Pulmonary artery endothelial cell (primary cell): ENCODE measurements at regions not wholly inside any gene's neighbourhood (a gene's known extent, or its start where the extent isn't known, plus 50 kb on each side); places are given as distances from the start of the nearest gene placed in this dataset.
A peak's percentile ranks its signal among the peaks of the same experiment; 100 is the strongest.

ENCODE experiments used
- DNase-seq: peaks from one replicate; pipeline ENCODE4 v3.0.0-alpha.2; 2011; ENCODE audit warnings: low read depth, low spot score

GRCh38 chr13:74871369-74872070 lies 610.4 kb downstream of the TBC1D4 start:
- no peak for DNase-seq

DNA sequence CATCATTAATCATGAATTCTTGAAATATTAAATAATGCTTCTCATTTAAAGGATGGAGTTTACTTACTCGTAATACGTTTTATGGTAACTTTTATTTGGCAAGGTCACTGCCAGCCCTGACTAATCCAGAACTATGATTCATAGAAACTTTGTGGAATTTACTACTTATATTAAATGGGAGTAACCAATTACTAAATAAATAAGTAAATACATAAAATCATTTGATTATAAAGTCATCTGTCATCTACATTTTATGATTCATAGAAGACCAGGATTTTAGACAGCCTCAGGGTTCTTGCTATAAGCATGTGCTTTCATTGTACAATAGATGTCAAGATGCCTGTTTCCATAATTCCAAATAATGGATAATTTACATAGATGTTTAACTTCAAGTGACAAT lies 611.1 kb downstream of the TBC1D4 start:
- DNase-seq = no peak

GRCh38 chr13:74869846-74870245 lies 612.1 kb downstream of the TBC1D4 start:
- DNase-seq = peak; percentile 43

DNA sequence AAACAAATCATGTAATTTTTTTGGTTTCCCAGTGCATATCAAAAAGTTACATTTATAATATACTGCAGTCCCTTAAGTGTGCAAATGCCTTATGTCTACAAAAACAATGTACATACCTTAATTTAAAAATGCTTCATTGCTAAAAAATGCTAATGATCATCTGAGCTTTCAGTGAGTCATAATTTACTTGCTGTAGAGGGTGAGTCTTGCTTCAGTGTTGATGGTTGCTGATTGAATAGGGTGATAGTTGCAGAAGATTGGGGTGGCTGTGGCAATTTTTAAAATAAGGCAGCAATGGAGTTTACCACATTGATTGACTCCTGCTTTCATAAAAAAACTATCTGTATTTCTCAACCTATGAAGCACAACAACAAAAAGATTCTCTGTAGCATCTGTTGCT lies 613.9 kb downstream of the TBC1D4 start:
- no peak for DNase-seq

DNA sequence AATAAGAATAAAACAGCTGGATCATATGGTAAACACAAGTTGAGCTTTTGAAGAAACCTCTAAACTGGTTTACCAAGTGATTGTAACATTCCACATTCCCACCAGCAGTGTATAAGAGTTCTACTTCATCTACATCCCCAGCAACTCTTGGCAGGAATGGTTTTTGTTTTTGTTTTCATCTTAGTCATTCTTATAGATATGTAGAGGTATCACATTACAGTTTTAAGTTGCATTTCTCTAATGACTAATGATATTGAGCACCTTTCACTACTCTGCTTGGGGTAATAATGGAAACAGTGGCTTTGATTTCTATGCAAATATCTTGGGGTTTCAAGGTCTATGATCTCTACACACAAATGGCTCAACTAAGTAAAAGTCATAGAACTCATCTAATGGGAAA lies 614.5 kb downstream of the TBC1D4 start:
- DNase-seq = no peak

GRCh38 chr13:74866101-74866500 lies 615.9 kb downstream of the TBC1D4 start:
- DNase-seq = no peak

- DNase-seq = no peak
Measured at GRCh38 chr13:74865656-74866055, 616.3 kb downstream of the TBC1D4 start.

GRCh38 chr13:74860789-74861188 lies 621.2 kb downstream of the TBC1D4 start:
- no peak for DNase-seq

- DNase-seq = no peak
Measured at GRCh38 chr13:74850893-74851292, 631.1 kb downstream of the TBC1D4 start.

GRCh38 chr13:74847966-74848365 lies 634.0 kb downstream of the TBC1D4 start:
- no peak for DNase-seq

GRCh38 chr13:74845806-74846205 lies 636.2 kb downstream of the TBC1D4 start:
- DNase-seq = no peak

DNA sequence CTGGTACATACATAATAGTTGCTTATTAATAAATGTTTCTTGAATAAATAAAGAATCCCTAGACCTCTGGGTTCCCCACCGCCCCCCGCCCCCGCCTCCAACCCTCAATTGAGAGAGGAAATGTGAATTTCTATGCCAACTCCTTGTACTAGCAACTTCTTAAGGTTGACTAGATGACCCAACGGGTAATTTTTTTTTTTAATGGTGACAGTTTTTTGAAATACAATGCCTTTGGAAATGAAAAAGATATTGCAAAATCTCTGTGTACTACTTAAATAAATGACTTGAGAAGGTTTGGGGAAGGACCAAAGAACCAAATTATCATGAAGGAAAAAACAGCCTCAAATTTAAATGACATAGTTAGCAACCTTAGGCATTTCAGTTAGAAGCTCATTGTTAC lies 640.3 kb downstream of the TBC1D4 start:
- DNase-seq = no peak

DNA sequence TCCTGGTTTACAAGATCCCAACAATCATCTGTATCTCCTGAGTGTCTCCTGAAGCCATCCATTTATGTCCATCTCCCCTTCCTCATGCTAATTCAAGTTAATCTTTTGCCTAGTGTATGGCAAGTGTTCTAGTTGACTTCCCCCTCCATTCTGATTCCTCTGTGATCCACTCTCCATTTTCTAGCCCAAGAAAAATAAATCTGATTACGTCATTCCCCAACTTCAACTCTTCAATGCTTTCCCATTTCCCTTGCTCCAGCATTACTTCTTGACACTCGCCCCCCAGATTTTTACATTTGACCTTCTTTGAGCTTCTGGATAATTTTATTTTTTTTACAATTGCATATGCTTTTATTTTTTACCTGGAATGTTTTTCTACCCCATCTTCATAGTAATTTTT lies 640.8 kb downstream of the TBC1D4 start:
- DNase-seq = no peak

DNA sequence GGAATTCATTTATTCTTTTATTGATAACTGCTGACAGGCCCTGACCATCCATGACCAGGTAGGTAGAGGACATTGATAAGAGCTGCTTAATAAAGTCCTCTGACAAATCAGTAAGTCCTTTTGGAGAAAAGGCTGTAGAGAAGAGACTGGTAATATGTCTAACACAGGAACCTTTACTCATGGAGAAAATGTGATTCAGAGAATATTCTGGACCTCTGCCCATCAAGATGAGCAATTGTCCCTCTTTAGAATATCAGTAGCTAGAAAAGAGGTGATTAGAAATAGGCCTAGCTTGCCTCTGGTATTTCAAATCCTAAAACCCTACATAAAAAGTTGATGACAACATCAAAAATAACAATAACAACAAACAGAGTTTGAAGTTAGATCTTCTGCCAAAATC lies 642.3 kb downstream of the TBC1D4 start:
- no peak for DNase-seq

DNA sequence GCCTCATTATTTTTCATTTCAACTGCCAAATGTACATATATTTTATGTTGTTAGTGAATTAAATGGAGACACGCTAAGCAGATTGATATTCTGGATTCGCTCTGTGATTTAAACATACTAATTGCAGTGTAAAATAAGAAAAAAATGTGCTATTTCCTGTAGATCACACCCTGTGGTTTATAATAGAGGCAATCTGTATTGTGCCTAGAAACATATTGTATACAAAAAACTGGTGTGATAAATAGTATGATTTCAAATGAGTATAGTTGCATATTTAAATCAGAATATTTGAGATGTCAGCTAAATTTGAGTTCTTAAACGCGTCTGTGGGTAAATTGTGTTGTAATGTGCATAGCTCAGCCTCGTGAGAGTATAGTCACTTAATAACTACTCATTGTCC lies 643.9 kb downstream of the TBC1D4 start:
- DNase-seq = no peak

DNA sequence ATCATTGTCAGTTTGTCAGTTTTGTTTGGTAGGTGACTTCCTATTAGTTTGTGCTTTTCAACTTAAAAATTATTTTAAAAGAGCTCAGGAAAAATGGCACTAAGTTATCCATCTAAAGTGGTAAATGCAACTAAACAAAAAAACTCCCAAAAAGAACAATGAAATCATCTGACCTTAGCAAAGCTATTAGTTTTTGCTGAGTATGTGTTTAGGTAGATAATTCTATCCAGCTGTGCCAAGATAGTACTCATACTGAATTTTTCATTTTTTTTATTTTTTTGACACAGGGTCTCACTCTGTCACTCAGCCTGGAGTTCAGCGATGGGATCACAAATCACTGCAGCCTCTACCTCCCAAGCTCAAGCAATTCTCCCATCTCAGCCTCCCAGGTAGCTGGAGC lies 645.3 kb downstream of the TBC1D4 start:
- no peak for DNase-seq

DNA sequence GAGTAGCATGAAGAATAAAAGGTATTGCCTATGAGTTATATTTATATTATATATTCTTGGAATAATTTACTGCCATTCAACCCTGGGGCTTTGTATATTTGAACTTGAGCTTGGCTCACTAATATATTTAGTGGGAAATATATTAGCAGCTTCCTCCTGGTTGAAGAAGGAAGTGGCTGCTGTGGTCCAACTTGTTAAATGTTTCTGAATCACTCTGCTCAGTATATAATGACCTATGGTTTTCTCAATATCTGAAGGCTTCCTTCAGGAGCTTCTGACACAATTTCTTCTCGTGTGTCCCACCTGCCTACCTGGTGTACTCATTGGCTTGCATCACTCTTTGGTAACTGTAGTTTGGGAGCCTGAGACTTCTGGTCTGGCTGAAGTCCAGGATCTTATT lies 646.4 kb downstream of the TBC1D4 start:
- no peak for DNase-seq

DNA sequence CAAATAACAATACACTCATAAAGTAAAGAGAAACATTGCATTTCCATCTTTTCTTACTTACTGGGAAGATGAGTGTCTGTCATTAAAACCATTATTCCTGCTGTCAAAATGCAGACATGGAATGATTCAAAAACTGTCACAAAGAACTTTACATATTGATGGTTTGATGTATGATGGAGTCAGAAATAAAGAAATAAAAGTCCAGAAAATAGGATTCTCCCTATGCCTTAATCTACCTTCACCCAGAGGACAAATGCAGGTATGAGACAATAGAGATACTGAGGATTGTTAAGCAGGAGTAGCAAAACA lies 656.1 kb downstream of the TBC1D4 start:
- no peak for DNase-seq

DNA sequence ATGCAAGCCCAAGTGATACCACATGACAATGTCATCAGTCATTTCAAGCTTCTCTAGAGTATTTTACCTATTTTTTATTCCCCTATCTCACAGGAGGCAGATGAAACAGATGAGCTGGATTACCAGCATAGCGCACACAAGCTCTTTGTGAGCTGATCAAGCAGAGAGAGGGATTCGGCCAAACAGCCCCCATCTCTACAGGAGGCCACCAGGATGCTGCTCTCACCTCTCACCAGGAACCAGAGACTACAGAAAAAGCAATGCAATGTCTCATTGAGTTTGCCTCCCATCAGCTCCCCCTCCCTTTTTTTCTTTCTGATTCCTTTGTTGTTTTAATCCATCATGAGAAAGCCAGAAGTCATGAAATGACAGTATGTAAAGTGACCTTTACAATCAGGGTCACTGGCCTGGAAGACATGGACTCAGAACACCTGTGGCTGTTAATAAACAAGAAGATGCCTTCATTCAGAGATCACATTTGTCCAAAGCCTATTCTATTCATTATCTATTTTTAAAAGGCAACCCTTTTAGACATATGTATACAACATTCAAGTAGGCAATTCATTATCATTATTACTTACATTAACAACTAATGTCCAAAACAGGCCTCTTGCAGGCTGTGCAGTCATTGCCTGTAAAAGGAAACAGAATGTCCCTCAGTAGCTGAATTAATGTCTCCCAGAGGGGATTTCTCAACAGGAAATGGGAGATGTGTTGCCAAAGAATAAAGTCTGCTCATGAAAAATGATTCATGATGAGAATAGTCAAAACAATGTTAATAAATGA lies 656.6 kb downstream of the TBC1D4 start:
- DNase-seq = peak; percentile 63

DNA sequence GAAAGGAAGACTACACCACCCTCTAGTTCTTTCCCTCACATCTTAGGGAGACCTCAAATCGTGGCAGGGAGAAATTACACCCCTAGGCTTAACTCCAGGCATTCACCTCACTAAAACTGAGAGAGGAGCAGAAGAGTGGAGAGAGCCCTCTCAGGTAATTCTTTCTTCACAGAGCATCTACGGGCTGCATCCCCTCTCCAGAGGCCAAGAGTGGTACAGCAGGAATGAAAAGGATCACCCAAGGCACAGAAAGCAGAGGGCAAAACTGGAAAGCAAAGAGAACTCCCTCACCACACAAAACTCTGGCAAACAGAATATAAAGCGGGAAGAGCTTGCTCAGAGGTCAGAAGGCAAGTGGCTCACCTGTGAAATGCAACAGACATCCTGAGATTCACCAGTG lies 661.2 kb downstream of the TBC1D4 start:
- no peak for DNase-seq

DNA sequence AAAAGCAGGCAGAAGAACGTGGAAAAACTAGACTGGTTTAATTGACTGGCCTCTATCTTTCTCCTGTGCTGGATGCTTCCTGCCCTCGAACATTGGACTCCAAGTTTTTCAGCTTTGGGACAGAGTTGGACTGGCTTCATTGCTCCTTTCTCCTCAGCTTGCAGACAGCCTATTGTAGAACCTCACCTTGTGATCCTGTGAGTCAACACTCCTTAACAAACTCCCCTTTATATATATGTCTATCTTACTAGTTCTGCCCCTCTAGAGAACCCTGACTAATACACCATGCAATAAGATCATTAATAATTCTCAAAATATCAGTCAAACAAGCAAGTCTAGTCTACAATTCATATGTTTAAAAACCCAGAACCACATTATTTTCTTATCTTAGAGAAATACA lies 662.4 kb downstream of the TBC1D4 start:
- DNase-seq = no peak

- no peak for DNase-seq
Measured at GRCh38 chr13:74816737-74817136, 665.2 kb downstream of the TBC1D4 start.

GRCh38 chr13:74796157-74796556 lies 662.0 kb upstream of the KLF12 start:
- DNase-seq = no peak
